ENCODE measurements at regions not wholly inside any gene's neighbourhood (a gene's known extent, or its start where the extent isn't known, plus 50 kb on each side); places are given as distances from the start of the nearest gene placed in this dataset.

GRCh38 chr22:48118654-48119053 lies 1356.2 kb downstream of the TBC1D22A start:
- BruUV-seq (replicated peaks): no TSS peak
- Histone ChIP-seq H3K36me3 (ENCODE audit: control insufficient read depth, insufficient read depth, low read length) (no peaks in the 10 kb centered on the region), H3K27me3 (ENCODE audit: control insufficient read depth, insufficient read depth, low read length) (no peaks in the 10 kb centered on the region), H3K27ac (ENCODE audit: low read length) (no peak overlapping the region), H3K4me3 (ENCODE audit: low read depth in 2 of 2, low read length in 2 of 2) (no peak overlapping the region), H3K9me3 (ENCODE audit: control insufficient read depth, insufficient read depth, low read depth, low read length) (no peaks in the 10 kb centered on the region; the same call in 1 of the 2 replicates), H3K4me1 (ENCODE audit: control insufficient read depth, insufficient read depth, low read length) (no peaks in the 10 kb centered on the region)
- intact Hi-C loops (cut with micrococcal nuclease; ENCODE audit: unreplicated experiment) (no loop called here), in situ Hi-C loops (cut with HindIII; ENCODE audit: low pct_unique_long_range_greater_than_20kb, low sequenced_read_pairs) (no loop called here)
- ATAC-seq (no peak), DNase-seq (ENCODE audit: low read depth, low spot score) (no peak)
- no peak for TF ChIP-seq SIN3A (IDR thresholded peaks at IDR 0.05; ENCODE audit: borderline replicate concordance, insufficient read depth, low read depth, low read length)
- TF ChIP-seq, protein P1, sequence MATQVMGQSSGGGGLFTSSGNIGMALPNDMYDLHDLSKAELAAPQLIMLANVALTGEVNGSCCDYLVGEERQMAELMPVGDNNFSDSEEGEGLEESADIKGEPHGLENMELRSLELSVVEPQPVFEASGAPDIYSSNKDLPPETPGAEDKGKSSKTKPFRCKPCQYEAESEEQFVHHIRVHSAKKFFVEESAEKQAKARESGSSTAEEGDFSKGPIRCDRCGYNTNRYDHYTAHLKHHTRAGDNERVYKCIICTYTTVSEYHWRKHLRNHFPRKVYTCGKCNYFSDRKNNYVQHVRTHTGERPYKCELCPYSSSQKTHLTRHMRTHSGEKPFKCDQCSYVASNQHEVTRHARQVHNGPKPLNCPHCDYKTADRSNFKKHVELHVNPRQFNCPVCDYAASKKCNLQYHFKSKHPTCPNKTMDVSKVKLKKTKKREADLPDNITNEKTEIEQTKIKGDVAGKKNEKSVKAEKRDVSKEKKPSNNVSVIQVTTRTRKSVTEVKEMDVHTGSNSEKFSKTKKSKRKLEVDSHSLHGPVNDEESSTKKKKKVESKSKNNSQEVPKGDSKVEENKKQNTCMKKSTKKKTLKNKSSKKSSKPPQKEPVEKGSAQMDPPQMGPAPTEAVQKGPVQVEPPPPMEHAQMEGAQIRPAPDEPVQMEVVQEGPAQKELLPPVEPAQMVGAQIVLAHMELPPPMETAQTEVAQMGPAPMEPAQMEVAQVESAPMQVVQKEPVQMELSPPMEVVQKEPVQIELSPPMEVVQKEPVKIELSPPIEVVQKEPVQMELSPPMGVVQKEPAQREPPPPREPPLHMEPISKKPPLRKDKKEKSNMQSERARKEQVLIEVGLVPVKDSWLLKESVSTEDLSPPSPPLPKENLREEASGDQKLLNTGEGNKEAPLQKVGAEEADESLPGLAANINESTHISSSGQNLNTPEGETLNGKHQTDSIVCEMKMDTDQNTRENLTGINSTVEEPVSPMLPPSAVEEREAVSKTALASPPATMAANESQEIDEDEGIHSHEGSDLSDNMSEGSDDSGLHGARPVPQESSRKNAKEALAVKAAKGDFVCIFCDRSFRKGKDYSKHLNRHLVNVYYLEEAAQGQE (IDR thresholded peaks at IDR 0.05; ENCODE audit: insufficient read depth in 1 of 2, low read depth in 2 of 2, low read length in 1 of 2): no peak
- ChIA-PET POLR2A (no interaction called here), CTCF (no interaction called here)

DNA sequence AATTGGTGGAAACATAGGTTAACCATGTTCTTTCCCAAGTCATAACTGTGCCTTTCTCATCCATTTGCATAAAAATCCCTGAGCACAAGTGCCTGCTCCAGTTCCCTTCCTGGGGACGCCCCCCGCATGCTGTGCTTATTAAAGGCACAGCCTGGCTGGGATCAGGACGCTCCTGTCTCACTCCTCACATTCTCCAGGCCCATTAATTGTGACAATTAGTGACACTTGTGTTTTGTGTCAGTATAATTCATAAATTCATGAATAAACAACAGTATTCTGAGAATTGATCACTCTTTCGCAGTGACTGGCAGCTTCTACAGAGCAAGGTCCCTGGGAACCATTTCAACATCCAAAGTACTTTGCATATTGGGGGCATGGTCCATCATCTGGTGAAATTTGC lies 1354.4 kb downstream of the TBC1D22A start:
- ChIA-PET CTCF (no interaction called here), POLR2A (no interaction called here)
- TF ChIP-seq TCF7L2 (IDR thresholded peaks at IDR 0.05; ENCODE audit: low read depth, low read length): no peak
- TF ChIP-seq, protein P2, sequence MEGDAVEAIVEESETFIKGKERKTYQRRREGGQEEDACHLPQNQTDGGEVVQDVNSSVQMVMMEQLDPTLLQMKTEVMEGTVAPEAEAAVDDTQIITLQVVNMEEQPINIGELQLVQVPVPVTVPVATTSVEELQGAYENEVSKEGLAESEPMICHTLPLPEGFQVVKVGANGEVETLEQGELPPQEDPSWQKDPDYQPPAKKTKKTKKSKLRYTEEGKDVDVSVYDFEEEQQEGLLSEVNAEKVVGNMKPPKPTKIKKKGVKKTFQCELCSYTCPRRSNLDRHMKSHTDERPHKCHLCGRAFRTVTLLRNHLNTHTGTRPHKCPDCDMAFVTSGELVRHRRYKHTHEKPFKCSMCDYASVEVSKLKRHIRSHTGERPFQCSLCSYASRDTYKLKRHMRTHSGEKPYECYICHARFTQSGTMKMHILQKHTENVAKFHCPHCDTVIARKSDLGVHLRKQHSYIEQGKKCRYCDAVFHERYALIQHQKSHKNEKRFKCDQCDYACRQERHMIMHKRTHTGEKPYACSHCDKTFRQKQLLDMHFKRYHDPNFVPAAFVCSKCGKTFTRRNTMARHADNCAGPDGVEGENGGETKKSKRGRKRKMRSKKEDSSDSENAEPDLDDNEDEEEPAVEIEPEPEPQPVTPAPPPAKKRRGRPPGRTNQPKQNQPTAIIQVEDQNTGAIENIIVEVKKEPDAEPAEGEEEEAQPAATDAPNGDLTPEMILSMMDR (IDR thresholded peaks at IDR 0.05): no peak
- TF ChIP-seq SIN3A (IDR thresholded peaks at IDR 0.05; ENCODE audit: borderline replicate concordance, insufficient read depth, low read depth, low read length): no peak
- TF ChIP-seq, protein P1 (IDR thresholded peaks at IDR 0.05; ENCODE audit: insufficient read depth in 1 of 2, low read depth in 2 of 2, low read length in 1 of 2): no peak
- TF ChIP-seq POLR2AphosphoS5 (IDR thresholded peaks at IDR 0.05; ENCODE audit: low read depth, low read length): no peak
- intact Hi-C loops (cut with micrococcal nuclease; ENCODE audit: unreplicated experiment): no loop called here
- H3K27ac ChIP-seq (ENCODE audit: low read length): no peak overlapping the region
- no TSS peak for BruUV-seq (replicated peaks)
- no peaks in the 10 kb centered on the region for H3K4me1 ChIP-seq (ENCODE audit: control insufficient read depth, insufficient read depth, low read length)
- no peaks in the 10 kb centered on the region for H3K36me3 ChIP-seq (ENCODE audit: control insufficient read depth, insufficient read depth, low read length)
- DNase-seq (ENCODE audit: low read depth, low spot score): no peak
- in situ Hi-C loops (cut with HindIII; ENCODE audit: low pct_unique_long_range_greater_than_20kb, low sequenced_read_pairs): no loop called here
- no peak for ATAC-seq
- no peaks in the 10 kb centered on the region for H3K27me3 ChIP-seq (ENCODE audit: control insufficient read depth, insufficient read depth, low read length)
- no peak overlapping the region for H3K4me3 ChIP-seq (ENCODE audit: low read depth in 2 of 2, low read length in 2 of 2)
- no peaks in the 10 kb centered on the region for H3K9me3 ChIP-seq (ENCODE audit: control insufficient read depth, insufficient read depth, low read depth, low read length)

Data from Panc1 (cell line).